ENCODE measurements at regions not wholly inside any gene's neighbourhood (a gene's known extent, or its start where the extent isn't known, plus 50 kb on each side); places are given as distances from the start of the nearest gene placed in this dataset.

GRCh38 chr15:95911570-95912279 is 418.8 kb upstream of the NR2F2 start:
- DNase-seq: no peak

DNA sequence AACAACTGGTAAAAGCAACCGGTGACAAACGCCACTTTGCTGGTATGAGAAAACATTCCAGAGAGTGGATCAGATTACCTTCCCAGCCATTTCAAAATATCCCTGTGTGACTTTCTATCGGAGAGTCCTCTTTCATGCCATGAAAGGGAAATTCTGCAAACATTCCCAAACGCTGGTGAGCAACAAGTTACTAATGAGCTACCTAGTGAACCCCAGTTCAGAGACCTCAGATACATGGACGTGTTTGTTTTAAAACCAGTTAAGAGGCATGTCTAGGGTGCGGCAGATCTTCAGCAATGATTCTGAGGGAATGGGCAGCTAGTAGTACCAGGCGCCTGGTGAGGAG is 418.2 kb upstream of the NR2F2 start:
- no peak for DNase-seq

GRCh38 chr15:95912728-95913127 is 417.8 kb upstream of the NR2F2 start:
- DNase-seq: no peak

GRCh38 chr15:95916568-95916967 is 413.9 kb upstream of the NR2F2 start:
- DNase-seq: no peak

DNA sequence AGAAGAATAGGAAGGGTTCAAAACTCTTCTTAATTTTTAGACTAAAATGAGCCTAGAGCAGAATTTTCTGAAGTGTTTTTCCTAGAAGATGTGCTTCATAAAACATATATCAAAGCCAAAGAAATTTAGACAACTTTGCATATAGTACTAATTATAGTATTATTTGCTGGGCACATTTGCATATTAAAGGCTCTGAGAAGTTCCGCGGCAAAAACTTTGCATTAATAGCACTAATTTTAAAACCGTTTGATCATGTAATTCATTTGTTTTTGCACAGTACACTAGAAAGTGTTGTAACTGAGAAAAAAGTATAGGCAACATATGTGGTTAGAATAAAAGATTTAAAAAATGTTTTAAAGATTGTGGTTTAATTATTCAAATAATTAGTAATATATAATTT is 412.0 kb upstream of the NR2F2 start:
- no peak for DNase-seq

- no peak for DNase-seq
Measured at GRCh38 chr15:95919460-95919859, 411.0 kb upstream of the NR2F2 start.

- no peak for DNase-seq
Measured at GRCh38 chr15:95921404-95921803, 409.1 kb upstream of the NR2F2 start.

DNA sequence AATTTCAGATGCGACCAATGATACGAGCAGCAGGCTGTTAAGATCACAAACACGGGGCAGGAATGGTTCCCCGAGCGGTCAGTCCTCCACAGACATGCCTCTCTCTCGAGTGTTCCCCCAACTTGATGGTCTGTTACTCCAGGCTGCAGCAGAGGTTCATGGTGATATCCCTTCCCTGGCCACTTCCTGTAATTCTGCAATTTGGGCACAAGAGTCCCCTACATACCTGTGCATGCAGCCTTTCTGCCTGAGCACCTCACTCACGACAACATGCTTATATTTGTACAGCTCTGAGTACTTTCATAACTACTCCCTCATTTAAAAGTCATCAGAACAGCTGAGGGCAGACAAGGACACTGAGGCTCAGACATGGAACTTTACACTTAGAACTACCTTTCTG is 408.1 kb upstream of the NR2F2 start:
- DNase-seq: no peak

DNA sequence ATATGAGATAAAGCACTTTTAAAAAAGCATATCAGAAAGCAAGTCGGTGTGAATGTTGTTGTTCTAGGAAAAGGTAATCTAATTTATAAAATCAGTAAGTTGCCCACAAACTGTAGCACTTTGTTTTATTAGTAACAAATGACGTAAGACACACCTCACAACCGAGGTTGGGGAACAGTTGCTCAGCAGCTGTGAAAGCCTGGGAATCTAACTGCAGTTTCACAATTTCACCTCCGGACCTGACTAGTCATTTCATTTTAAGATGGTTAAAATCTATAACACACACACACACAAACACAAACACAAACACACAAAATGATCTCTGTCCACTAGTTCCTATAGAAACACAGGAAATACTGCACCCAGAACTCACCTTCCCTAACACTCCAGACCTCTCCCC is 406.7 kb upstream of the NR2F2 start:
- no peak for DNase-seq

DNA sequence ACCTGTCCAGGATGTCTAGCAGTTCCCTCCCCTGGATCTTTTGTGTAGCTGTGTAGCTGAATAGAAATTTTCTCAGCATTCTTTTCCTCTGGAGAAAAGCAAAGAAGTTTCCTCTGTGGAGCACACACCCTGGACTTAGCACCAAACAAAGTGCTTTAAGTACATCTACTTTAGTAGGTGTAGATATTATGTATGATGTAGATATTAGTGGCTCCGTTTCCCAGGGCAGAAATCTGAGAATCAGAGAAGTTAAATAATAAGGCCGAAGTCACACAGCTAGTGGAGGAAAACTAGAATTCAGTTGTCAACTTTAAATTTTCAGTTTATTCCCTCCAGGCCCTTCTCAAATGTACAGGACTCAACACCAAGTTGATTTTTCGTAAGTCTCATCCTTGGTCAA is 401.7 kb upstream of the NR2F2 start:
- DNase-seq: no peak

- no peak for DNase-seq
Measured at GRCh38 chr15:95929232-95929846, 401.2 kb upstream of the NR2F2 start.

DNA sequence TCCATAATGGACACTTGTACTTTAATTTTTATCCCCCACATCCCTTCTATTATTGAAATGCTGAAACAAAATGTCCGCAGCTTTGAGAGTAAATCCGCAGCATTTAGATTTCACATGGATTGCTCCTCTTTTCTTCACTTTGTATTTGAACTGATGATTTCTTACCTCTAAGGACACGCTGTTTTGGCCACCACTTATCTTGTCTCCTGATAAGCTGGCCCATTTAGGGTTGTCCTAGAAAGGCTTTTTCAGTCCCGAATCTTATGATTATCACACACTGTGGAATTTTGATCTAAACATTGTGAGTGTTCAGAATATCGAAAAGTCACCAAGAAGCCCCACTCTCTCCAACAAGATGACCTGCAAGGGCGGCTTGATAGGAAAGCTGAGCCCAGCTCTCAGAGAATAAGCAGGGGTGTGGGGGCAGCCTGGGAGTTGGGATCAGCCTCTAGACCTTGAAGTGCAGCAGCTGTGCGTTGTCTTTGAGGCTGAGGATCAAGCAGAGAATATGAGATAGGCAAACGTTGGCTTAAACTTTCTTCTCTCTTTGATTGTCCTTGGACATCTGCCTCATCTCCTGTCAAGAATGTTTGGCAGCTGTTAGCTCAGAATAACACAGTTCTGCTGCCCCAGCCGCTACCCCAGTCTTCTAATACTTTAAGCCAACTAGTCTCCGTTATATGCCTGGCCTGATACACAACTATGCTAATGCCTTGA is 399.7 kb upstream of the NR2F2 start:
- DNase-seq: no peak

DNA sequence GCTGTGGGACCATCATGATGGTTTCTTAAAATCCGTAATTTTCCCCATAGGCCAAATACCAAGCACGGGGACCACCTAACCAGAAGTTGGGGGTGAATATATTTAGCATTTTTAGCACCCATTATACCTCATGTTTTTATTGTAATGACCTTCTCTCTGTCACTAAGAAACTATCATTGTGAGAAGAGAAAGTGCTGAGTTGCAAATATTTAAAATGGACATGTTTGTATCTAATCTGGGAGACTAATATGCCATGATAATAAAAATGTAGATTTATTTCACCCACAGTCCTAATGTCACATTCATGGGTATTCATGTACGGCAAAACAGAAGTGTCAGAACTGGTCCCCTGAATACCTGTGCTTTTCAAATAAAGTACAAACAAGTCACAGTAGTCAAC is 398.9 kb upstream of the NR2F2 start:
- DNase-seq: no peak

- DNase-seq: no peak
Measured at GRCh38 chr15:95932141-95932540, 398.4 kb upstream of the NR2F2 start.

- DNase-seq: no peak
Measured at GRCh38 chr15:95932676-95933075, 397.8 kb upstream of the NR2F2 start.

GRCh38 chr15:95935852-95936251 is 394.6 kb upstream of the NR2F2 start:
- DNase-seq: no peak

- no peak for DNase-seq
Measured at GRCh38 chr15:95937128-95937528, 393.4 kb upstream of the NR2F2 start.

- no peak for DNase-seq
Measured at GRCh38 chr15:95940431-95940985, 390.0 kb upstream of the NR2F2 start.

DNA sequence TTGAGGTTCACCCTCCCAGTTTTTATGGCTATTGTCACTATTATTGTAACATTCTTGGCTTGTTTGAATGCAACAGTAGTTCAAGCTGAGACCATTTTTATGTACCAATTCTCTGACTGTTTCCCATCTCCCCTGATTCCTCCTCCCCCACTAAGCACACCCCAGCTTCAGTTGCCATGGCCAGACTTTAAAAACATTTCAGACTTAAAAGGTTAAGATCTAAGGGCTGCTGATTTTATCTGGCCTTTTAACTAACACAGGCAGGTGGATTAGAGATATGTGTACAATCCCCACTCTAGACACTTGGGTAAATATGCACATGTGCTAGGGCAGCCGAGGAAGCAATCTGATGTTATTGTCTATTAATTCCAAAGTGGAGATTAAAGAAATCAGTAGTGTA is 386.3 kb upstream of the NR2F2 start:
- no peak for DNase-seq

DNA sequence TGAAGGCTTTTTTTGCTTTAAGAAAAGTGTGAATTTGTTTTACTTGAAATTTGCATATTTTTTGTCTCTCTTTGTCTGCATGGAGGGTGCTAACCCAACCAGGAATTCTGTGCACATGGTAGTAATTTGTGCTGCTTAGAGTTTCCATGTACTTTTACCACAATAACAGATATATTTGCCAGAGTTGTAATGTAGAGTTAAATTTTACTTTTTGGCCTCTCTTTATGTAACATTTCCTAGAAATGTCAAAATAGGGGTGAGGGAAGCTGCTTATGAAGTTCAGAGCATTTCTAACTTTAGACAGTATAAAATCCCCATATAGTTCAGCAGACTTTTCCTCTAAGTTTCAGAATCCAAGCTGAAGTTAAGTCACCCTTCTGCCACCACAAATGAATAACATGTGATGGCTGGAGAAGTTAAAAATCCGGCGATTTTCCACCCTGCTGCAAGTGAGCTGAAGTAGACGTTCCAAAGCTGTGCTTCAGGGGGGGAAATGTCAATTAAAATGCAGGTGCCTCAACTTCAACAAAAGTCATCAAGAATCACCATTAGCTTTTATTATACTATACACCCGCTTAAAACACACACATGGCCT is 385.7 kb upstream of the NR2F2 start:
- no peak for DNase-seq

- DNase-seq: no peak
Measured at GRCh38 chr15:95946241-95946640, 384.3 kb upstream of the NR2F2 start.

DNA sequence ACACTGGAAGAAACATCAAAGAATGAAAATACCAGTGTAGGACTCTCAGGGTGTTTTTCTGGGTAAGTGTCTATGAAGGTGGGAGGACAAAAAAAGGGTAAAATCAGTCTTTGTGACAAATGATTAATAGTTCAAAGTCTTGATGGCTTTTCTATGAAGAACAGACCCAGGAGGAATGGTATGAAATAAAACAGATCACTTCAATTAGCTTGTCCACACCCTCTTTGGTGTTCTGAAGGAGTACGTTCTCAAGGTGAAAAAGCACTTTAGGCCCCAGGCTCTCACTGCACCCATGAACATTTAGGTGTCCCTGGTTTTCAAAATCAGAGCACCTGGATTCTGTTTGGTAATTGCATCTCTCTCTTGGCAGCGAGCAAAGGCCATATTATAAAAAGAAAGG is 383.6 kb upstream of the NR2F2 start:
- DNase-seq: no peak

DNA sequence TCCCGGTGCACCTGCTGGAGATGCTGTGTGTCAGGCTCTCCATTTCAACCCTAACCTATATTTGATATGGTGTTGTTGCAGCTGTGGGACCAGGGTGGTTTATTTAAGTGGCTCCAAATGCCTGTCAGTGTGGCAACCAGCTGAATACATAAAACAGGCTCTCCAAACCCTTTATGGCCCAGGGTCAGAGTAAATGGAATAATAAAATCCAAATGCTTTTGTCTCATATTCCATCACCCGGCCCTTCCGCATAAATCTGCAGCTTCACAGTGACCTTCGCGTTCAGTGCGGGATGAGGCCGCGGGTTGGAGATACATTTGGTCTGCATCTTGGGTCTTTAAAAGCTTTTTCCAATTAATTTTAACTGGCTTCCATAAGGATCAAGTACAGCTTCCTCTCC is 382.1 kb upstream of the NR2F2 start:
- no peak for DNase-seq

GRCh38 chr15:95953032-95953431 is 377.5 kb upstream of the NR2F2 start:
- no peak for DNase-seq

All from activated effector memory CD4-positive, alpha-beta T cell treated with anti-CD3 and anti-CD28 coated beads, Interleukin-2, amount 50 U/mL, for 16 hours (primary cell).